Adrenal gland (tissue), 5 donors: ENCODE measurements at regions not wholly inside any gene's neighbourhood (a gene's known extent, or its start where the extent isn't known, plus 50 kb on each side); places are given as distances from the start of the nearest gene placed in this dataset.

Experiments
- CTCF ChIP-seq, 6 experiments: fragments of 450-650 bp in 4 of 6; fragments of 200-600 bp in 2 of 6; sonication (generic) in 1 of 6; IDR thresholded peaks; 1 replicate in 5 of 6; 2 replicates in 1 of 6; pipeline versions ENCODE4 v1.5.1 to v1.8.0; 2016 to 2021; ENCODE audit warnings: antibody characterized with exemption in 6 of 6, mild to moderate bottlenecking in 2 of 6, moderate library complexity in 1 of 6
- POLR2A ChIP-seq, 2 donors: fragments of 450-650 bp; IDR thresholded peaks; one replicate each; pipeline ENCODE4 v1.6.1; 2017; ENCODE audit warnings: antibody characterized with exemption in 2 of 2, mild to moderate bottlenecking in 2 of 2, moderate library complexity in 1 of 2
- donor health status: DM: no; HTN: no; CAD: no.

GRCh38 chr7:85748861-85749260 lies 562.0 kb upstream of the SEMA3D start:
- TF ChIP-seq CTCF (IDR thresholded peaks at IDR 0.05) (no peak), POLR2A (IDR thresholded peaks at IDR 0.05) (no peak)
